HL-60 (cell line): ENCODE measurements at regions not wholly inside any gene's neighbourhood (a gene's known extent, or its start where the extent isn't known, plus 50 kb on each side); places are given as distances from the start of the nearest gene placed in this dataset.

Experiments
- CTCF ChIP-seq: IDR thresholded peaks from one replicate; pipeline ENCODE4 v1.5.1; 2011; ENCODE audit warnings: low read length, control low read depth, inconsistent platforms; ENCODE audit not compliant: insufficient read depth
- GABPA ChIP-seq: IDR thresholded peaks from 2 replicates; pipeline ENCODE4 v1.6.1; 2012; ENCODE audit warnings: low read depth

GRCh38 chr15:100788418-100789105 is 91.1 kb upstream of the ALDH1A3 start:
- TF ChIP-seq CTCF: no peak
- TF ChIP-seq GABPA: no peak
